OCI-LY3 (cell line): ENCODE measurements at regions not wholly inside any gene's neighbourhood (a gene's known extent, or its start where the extent isn't known, plus 50 kb on each side); places are given as distances from the start of the nearest gene placed in this dataset.
"Not testable (repeated sequence)": the region's sequence is repeated elsewhere in the genome, so short reads cannot be mapped to it uniquely, and the experiment has no call there.

Source experiments
- CTCF ChIP-seq: fragments of 200-600, 300-600 bp; sonication (generic); IDR thresholded peaks from 2 replicates; pipeline ENCODE4 v1.5.1; 2014; ENCODE audit warnings: antibody characterized with exemption, low read length, low read depth
- EZH2phosphoT487 ChIP-seq: fragments of 200-600 bp; shearing (Covaris generic); IDR thresholded peaks from 2 replicates; pipeline ENCODE4 v1.6.1; 2018; ENCODE audit warnings: antibody characterized with exemption, mixed run types, low read depth

- TF ChIP-seq CTCF, EZH2phosphoT487: not testable (repeated sequence)
Observed at GRCh38 chr13:54268013-54268695, 1239.5 kb downstream of the OLFM4 start.
